Breast epithelium (tissue), 3 donors: ENCODE measurements at regions not wholly inside any gene's neighbourhood (a gene's known extent, or its start where the extent isn't known, plus 50 kb on each side); places are given as distances from the start of the nearest gene placed in this dataset.
A peak's percentile ranks its signal among the peaks of the same experiment; 100 is the strongest.

ENCODE experiments used
- CTCF ChIP-seq, 3 donors: fragments of 450-650 bp; IDR thresholded peaks; one replicate each; pipeline ENCODE4 v1.5.1; 2016 to 2017; ENCODE audit warnings: antibody characterized with exemption in 3 of 3, mild to moderate bottlenecking in 3 of 3, moderate library complexity in 3 of 3
- POLR2A ChIP-seq: fragments of 450-650 bp; IDR thresholded peaks from one replicate; pipeline ENCODE4 v1.6.1; 2016; ENCODE audit warnings: antibody characterized with exemption, mild to moderate bottlenecking, moderate library complexity
- POLR2AphosphoS5 ChIP-seq, 3 donors: sonication (generic); formaldehyde crosslinking; IDR thresholded peaks; one replicate each; pipeline ENCODE4 v1.6.1; 2017; ENCODE audit warnings: antibody characterized with exemption in 3 of 3

GRCh38 chr1:58903514-58904298 lies 119.9 kb upstream of the JUN start:
- peak; percentile 86 for TF ChIP-seq POLR2A
- TF ChIP-seq CTCF (IDR thresholded peaks at IDR 0.05) = no peak
- peak; percentile 86 to 93 (median 86) for TF ChIP-seq POLR2AphosphoS5 (IDR thresholded peaks at IDR 0.05)
